ENCODE measurements at regions not wholly inside any gene's neighbourhood (a gene's known extent, or its start where the extent isn't known, plus 50 kb on each side); places are given as distances from the start of the nearest gene placed in this dataset.

- DNase-seq (ENCODE audit: low read depth), result no peak
- TF ChIP-seq CTCF (conservative IDR thresholded peaks at IDR 0.05; ENCODE audit: low read depth, low read length), result no peak
- H3K4me3 ChIP-seq (ENCODE audit: low read depth, low read length), result no peak overlapping the region
Measured at GRCh38 chr14:39863441-39863840, 431.2 kb upstream of the FBXO33 start.

GRCh38 chr14:39861696-39862095 lies 429.5 kb upstream of the FBXO33 start:
- no peak for TF ChIP-seq CTCF (conservative IDR thresholded peaks at IDR 0.05; ENCODE audit: low read depth, low read length)
- no peak for DNase-seq (ENCODE audit: low read depth)
- no peak overlapping the region for H3K4me3 ChIP-seq (ENCODE audit: low read depth, low read length)

GRCh38 chr14:39861229-39861600 lies 429.0 kb upstream of the FBXO33 start:
- TF ChIP-seq CTCF (conservative IDR thresholded peaks at IDR 0.05; ENCODE audit: low read depth, low read length), result no peak
- no peak for DNase-seq (ENCODE audit: low read depth)
- H3K4me3 ChIP-seq (ENCODE audit: low read depth, low read length), result no peak overlapping the region

- H3K4me3 ChIP-seq (ENCODE audit: low read depth, low read length), result no peak overlapping the region
- no peak for TF ChIP-seq CTCF (conservative IDR thresholded peaks at IDR 0.05; ENCODE audit: low read depth, low read length)
Measured at GRCh38 chr14:39860596-39861228, 428.5 kb upstream of the FBXO33 start.

GRCh38 chr14:39859314-39859713 lies 427.1 kb upstream of the FBXO33 start:
- no peak for DNase-seq (ENCODE audit: low read depth)
- TF ChIP-seq CTCF (conservative IDR thresholded peaks at IDR 0.05; ENCODE audit: low read depth, low read length), result no peak
- H3K4me3 ChIP-seq (ENCODE audit: low read depth, low read length), result no peak overlapping the region

More at GRCh38 chr14:39860596-39861228, 428.5 kb upstream of the FBXO33 start:
- DNase-seq (ENCODE audit: low read depth), result no peak

GRCh38 chr14:39857376-39858055 lies 425.3 kb upstream of the FBXO33 start:
- DNase-seq (ENCODE audit: low read depth), result no peak
- no peak for TF ChIP-seq CTCF (conservative IDR thresholded peaks at IDR 0.05; ENCODE audit: low read depth, low read length)
- no peak overlapping the region for H3K4me3 ChIP-seq (ENCODE audit: low read depth, low read length)

GRCh38 chr14:39853441-39853840 lies 421.2 kb upstream of the FBXO33 start:
- DNase-seq (ENCODE audit: low read depth), result no peak
- TF ChIP-seq CTCF (conservative IDR thresholded peaks at IDR 0.05; ENCODE audit: low read depth, low read length), result no peak
- no peak overlapping the region for H3K4me3 ChIP-seq (ENCODE audit: low read depth, low read length)
